ENCODE measurements at regions not wholly inside any gene's neighbourhood (a gene's known extent, or its start where the extent isn't known, plus 50 kb on each side); places are given as distances from the start of the nearest gene placed in this dataset.

GRCh38 chr15:101124731-101125451, 127.0 kb downstream of the CHSY1 start:
- no peak for DNase-seq (ENCODE audit: low read depth in 4 of 4, low spot score in 3 of 4)

- DNase-seq (ENCODE audit: low read depth in 4 of 4, low spot score in 3 of 4) = no peak
Observed at GRCh38 chr15:101123222-101123910, 128.5 kb downstream of the CHSY1 start.

GRCh38 chr15:101122806-101123205, 129.0 kb downstream of the CHSY1 start:
- DNase-seq (ENCODE audit: low read depth in 4 of 4, low spot score in 3 of 4) = no peak

- no peak for DNase-seq (ENCODE audit: low read depth in 4 of 4, low spot score in 3 of 4)
Observed at GRCh38 chr15:101122266-101122665, 129.6 kb downstream of the CHSY1 start.

- DNase-seq (ENCODE audit: low read depth in 4 of 4, low spot score in 3 of 4) = peak in 1 of 4 donors; percentile 53
Observed at GRCh38 chr15:101121511-101122090, 130.2 kb downstream of the CHSY1 start.

- no peak for DNase-seq (ENCODE audit: low read depth in 4 of 4, low spot score in 3 of 4)
Observed at GRCh38 chr15:101120987-101121386, 130.9 kb downstream of the CHSY1 start.

GRCh38 chr15:101120473-101120872, 131.4 kb downstream of the CHSY1 start:
- no peak for DNase-seq (ENCODE audit: low read depth in 4 of 4, low spot score in 3 of 4)

Measured in right renal pelvis (tissue), 4 donors.